Embryonic facial prominence (tissue), 1 donor: ENCODE measurements at regions not wholly inside any gene's neighbourhood (a gene's known extent, or its start where the extent isn't known, plus 50 kb on each side); places are given as distances from the start of the nearest gene placed in this dataset.
"Not testable (repeated sequence)": the region's sequence is repeated elsewhere in the genome, so short reads cannot be mapped to it uniquely, and the experiment has no call there.

Source experiments
- DNase-seq: peaks from one replicate; pipeline ENCODE4 v3.0.0-alpha.2; 2016; ENCODE audit errors: extremely low spot score

- DNase-seq: no peak
Measured at GRCh38 chr14:49367696-49368095, 218.5 kb downstream of the RPS29 start.

GRCh38 chr14:49366416-49366815, 219.8 kb downstream of the RPS29 start:
- DNase-seq: no peak

GRCh38 chr14:49364752-49365117, 221.4 kb downstream of the RPS29 start:
- no peak for DNase-seq

GRCh38 chr14:49363821-49364751, 222.1 kb downstream of the RPS29 start:
- DNase-seq: no peak

- DNase-seq: no peak
Measured at GRCh38 chr14:49362916-49363315, 223.3 kb downstream of the RPS29 start.

GRCh38 chr14:49339130-49339529, 247.1 kb downstream of the RPS29 start:
- DNase-seq: no peak

- no peak for DNase-seq
Measured at GRCh38 chr14:49319810-49320209, 266.4 kb downstream of the RPS29 start.

GRCh38 chr14:49315570-49315969, 270.6 kb downstream of the RPS29 start:
- DNase-seq: no peak

GRCh38 chr14:49314737-49315136, 271.4 kb downstream of the RPS29 start:
- no peak for DNase-seq

- DNase-seq: no peak
Measured at GRCh38 chr14:49313108-49313507, 273.1 kb downstream of the RPS29 start.

- no peak for DNase-seq
Measured at GRCh38 chr14:49310298-49310697, 275.9 kb downstream of the RPS29 start.

- DNase-seq: no peak
Measured at GRCh38 chr14:49306152-49306751, 279.9 kb downstream of the RPS29 start.

GRCh38 chr14:49303946-49304516, 282.1 kb downstream of the RPS29 start:
- DNase-seq: no peak

- DNase-seq: no peak
Measured at GRCh38 chr14:49297102-49297501, 289.1 kb downstream of the RPS29 start.

- no peak for DNase-seq
Measured at GRCh38 chr14:49294621-49295148, 291.5 kb downstream of the RPS29 start.

GRCh38 chr14:49287004-49287403, 299.2 kb downstream of the RPS29 start:
- no peak for DNase-seq

GRCh38 chr14:49286257-49286983, 299.8 kb downstream of the RPS29 start:
- DNase-seq: no peak

GRCh38 chr14:49280566-49280965, 305.6 kb downstream of the RPS29 start:
- DNase-seq: no peak

- DNase-seq: no peak
Measured at GRCh38 chr14:49250517-49250916, 335.7 kb downstream of the RPS29 start.

GRCh38 chr14:49250109-49250508, 336.1 kb downstream of the RPS29 start:
- DNase-seq: no peak

GRCh38 chr14:49249022-49249421, 337.2 kb downstream of the RPS29 start:
- DNase-seq: no peak

GRCh38 chr14:49243777-49244176, 342.4 kb downstream of the RPS29 start:
- DNase-seq: not testable (repeated sequence)
